DND-41 (cell line): ENCODE measurements at regions not wholly inside any gene's neighbourhood (a gene's known extent, or its start where the extent isn't known, plus 50 kb on each side); places are given as distances from the start of the nearest gene placed in this dataset.

Experiments
- ATAC-seq: fragments of 200-7000 bp; cut with Tn5 transposase; 3 replicates; pipeline ENCODE4 v1.9.1; 2021; ENCODE audit warnings: low read depth; ENCODE audit not compliant: insufficient read depth
- DNase-seq: peaks from one replicate; pipeline ENCODE4 v3.0.0-alpha.2; 2020
- H2AFZ ChIP-seq: 2 replicates; pipeline ENCODE4 v1.6.0; 2012; ENCODE audit warnings: low read depth, low read length
- H3K27ac ChIP-seq: 2 replicates; pipeline ENCODE4 v1.5.1; 2012; ENCODE audit warnings: low read length, inconsistent platforms
- H3K27me3 ChIP-seq: fragments of 200-600 bp; sonication (generic); 2 replicates; pipeline ENCODE4 v1.6.0; 2012; ENCODE audit warnings: low read length, mild to moderate bottlenecking, inconsistent platforms; ENCODE audit not compliant: insufficient read depth, poor library complexity
- H3K36me3 ChIP-seq: 2 replicates; pipeline ENCODE4 v1.5.1; 2012; ENCODE audit warnings: low read length, inconsistent platforms; ENCODE audit not compliant: insufficient read depth
- H3K4me1 ChIP-seq: 2 replicates; pipeline ENCODE4 v1.5.1; 2012; ENCODE audit warnings: mild to moderate bottlenecking, low read length; ENCODE audit not compliant: insufficient read depth
- H3K4me2 ChIP-seq: 2 replicates; pipeline ENCODE4 v1.6.0; 2012; ENCODE audit warnings: mild to moderate bottlenecking, moderate library complexity, low read length, inconsistent platforms; ENCODE audit not compliant: insufficient read depth
- H3K4me3 ChIP-seq, 2 experiments: fragments of 200-600 bp in 1 of 2; shearing (Covaris generic) in 1 of 2; 2 replicates each; pipeline ENCODE4 v1.5.1; 2012 to 2016; ENCODE audit warnings: inconsistent platforms in 2 of 2, low read length in 2 of 2, mild to moderate bottlenecking in 2 of 2, low read depth in 1 of 2, moderate library complexity in 1 of 2
- H3K79me2 ChIP-seq: 2 replicates; pipeline ENCODE4 v1.6.0; 2012; ENCODE audit warnings: low read length, inconsistent platforms; ENCODE audit not compliant: insufficient read depth
- H3K9ac ChIP-seq: 2 replicates; pipeline ENCODE4 v1.6.0; 2012; ENCODE audit warnings: low read depth, mild to moderate bottlenecking, inconsistent platforms, low read length, moderate library complexity
- H3K9me3 ChIP-seq: 2 replicates; pipeline ENCODE4 v1.5.1; 2012; ENCODE audit warnings: low read length, moderate library complexity, mild to moderate bottlenecking, inconsistent platforms; ENCODE audit not compliant: insufficient read depth, severe bottlenecking
- H4K20me1 ChIP-seq: 2 replicates; pipeline ENCODE4 v1.6.0; 2012; ENCODE audit warnings: low read length; ENCODE audit not compliant: insufficient read depth
- CTCF ChIP-seq: IDR thresholded peaks from 2 replicates; pipeline ENCODE4 v1.5.1; 2012; ENCODE audit warnings: borderline replicate concordance, low read length, moderate library complexity, mild to moderate bottlenecking; ENCODE audit not compliant: poor library complexity, severe bottlenecking; ENCODE audit errors: extremely low read depth
- EZH2 ChIP-seq: IDR thresholded peaks from 3 replicates; pipeline ENCODE4 v1.6.1; 2012; ENCODE audit warnings: borderline replicate concordance, low read depth, mild to moderate bottlenecking, moderate library complexity, low read length, inconsistent platforms; ENCODE audit not compliant: severe bottlenecking

GRCh38 chr13:74966814-74967424 is 515.0 kb downstream of the TBC1D4 start:
- H3K27ac ChIP-seq, result no peak overlapping the region
- no peak overlapping the region for H3K4me3 ChIP-seq
- no peaks in the 10 kb centered on the region for H3K36me3 ChIP-seq
- no peaks in the 10 kb centered on the region for H3K4me1 ChIP-seq
- no peak overlapping the region for H2AFZ ChIP-seq
- no peak overlapping the region for H3K9ac ChIP-seq
- no peaks in the 10 kb centered on the region for H4K20me1 ChIP-seq
- H3K79me2 ChIP-seq, result no peaks in the 10 kb centered on the region
- no peaks in the 10 kb centered on the region for H3K27me3 ChIP-seq
- no peak for ATAC-seq
- H3K9me3 ChIP-seq, result no peaks in the 10 kb centered on the region
- DNase-seq, result no peak
- H3K4me2 ChIP-seq, result no peak overlapping the region
- TF ChIP-seq CTCF, result no peak
- no peak for TF ChIP-seq EZH2

- H4K20me1 ChIP-seq, result no peaks in the 10 kb centered on the region
- no peaks in the 10 kb centered on the region for H3K79me2 ChIP-seq
- DNase-seq (no peak), ATAC-seq (no peak)
- H3K27ac ChIP-seq, result no peak overlapping the region
- H3K4me1 ChIP-seq, result no peaks in the 10 kb centered on the region
- H3K4me2 ChIP-seq, result no peak overlapping the region
- no peak overlapping the region for H3K9ac ChIP-seq
- H3K27me3 ChIP-seq, result no peaks in the 10 kb centered on the region
- H2AFZ ChIP-seq, result no peak overlapping the region
- TF ChIP-seq CTCF (no peak), EZH2 (no peak)
- H3K9me3 ChIP-seq, result no peaks in the 10 kb centered on the region
- H3K36me3 ChIP-seq, result no peaks in the 10 kb centered on the region
- no peak overlapping the region for H3K4me3 ChIP-seq
Observed at GRCh38 chr13:74966275-74966674, 515.7 kb downstream of the TBC1D4 start.

GRCh38 chr13:74945637-74946036 is 536.3 kb downstream of the TBC1D4 start:
- H4K20me1 ChIP-seq, result no peaks in the 10 kb centered on the region
- no peaks in the 10 kb centered on the region for H3K79me2 ChIP-seq
- ATAC-seq (no peak), DNase-seq (no peak)
- no peaks in the 10 kb centered on the region for H3K36me3 ChIP-seq
- no peak overlapping the region for H3K4me2 ChIP-seq
- H3K27me3 ChIP-seq, result no peaks in the 10 kb centered on the region
- no peak overlapping the region for H3K27ac ChIP-seq
- no peak overlapping the region for H2AFZ ChIP-seq
- no peak overlapping the region for H3K4me3 ChIP-seq
- TF ChIP-seq CTCF (no peak), EZH2 (no peak)
- H3K4me1 ChIP-seq, result no peaks in the 10 kb centered on the region
- no peak overlapping the region for H3K9ac ChIP-seq
- H3K9me3 ChIP-seq, result no peaks in the 10 kb centered on the region
